ACHN (cell line): ENCODE measurements at regions not wholly inside any gene's neighbourhood (a gene's known extent, or its start where the extent isn't known, plus 50 kb on each side); places are given as distances from the start of the nearest gene placed in this dataset.
A peak's percentile ranks its signal among the peaks of the same experiment; 100 is the strongest.

Experiments
- DNase-seq: peaks from one replicate; pipeline ENCODE4 v3.0.0-alpha.2; 2015
- in situ Hi-C: cut with HindIII; loops from 2 replicates; pipeline ENCODE4 v1.10.0; 2017; ENCODE audit warnings: low sequenced_read_pairs, low pct_ligation_motif_present, low pct_unique_long_range_greater_than_20kb

DNA sequence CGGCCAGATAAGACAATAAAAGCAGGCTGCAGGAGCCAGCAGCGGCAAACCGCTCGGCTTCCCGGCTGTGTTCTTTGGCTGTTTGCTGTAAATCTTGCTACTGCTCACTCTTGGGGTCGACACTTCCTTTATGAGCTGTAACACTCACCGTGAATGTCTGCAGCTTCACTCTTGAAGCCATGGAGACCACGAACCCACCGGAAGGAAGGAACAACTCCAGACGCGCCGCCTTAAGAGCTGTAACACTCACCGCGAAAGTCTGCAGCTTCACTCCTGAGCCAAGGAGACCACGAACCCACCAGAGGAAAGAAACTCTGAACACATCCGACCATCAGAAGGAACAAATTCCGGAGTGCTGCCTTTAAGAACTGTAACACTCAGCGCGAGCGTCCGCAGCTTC lies 451.7 kb downstream of the AGTPBP1 start:
- in situ Hi-C loops, result no loop called here
- DNase-seq, result no peak

DNA sequence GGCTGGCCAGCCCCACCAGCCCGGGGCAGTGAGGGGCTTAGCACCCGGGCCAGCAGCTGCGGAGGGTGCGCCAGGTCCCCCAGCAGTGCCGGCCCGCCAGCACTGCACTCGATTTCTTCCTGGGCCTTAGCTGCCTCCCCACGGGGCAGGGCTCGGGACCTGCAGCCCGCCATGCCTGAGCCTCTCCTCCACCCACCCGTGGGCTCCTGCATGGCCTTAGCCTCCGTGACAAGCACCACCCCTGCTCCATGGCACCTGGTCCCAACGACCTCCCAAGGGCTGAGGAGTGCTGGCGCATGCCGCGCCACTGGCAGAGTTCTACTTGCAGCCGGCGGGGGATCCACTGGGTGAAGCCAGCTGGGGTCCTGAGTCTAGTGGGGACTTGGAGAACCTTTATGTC lies 452.6 kb downstream of the AGTPBP1 start:
- DNase-seq, result no peak
- in situ Hi-C loops, result no loop called here

DNA sequence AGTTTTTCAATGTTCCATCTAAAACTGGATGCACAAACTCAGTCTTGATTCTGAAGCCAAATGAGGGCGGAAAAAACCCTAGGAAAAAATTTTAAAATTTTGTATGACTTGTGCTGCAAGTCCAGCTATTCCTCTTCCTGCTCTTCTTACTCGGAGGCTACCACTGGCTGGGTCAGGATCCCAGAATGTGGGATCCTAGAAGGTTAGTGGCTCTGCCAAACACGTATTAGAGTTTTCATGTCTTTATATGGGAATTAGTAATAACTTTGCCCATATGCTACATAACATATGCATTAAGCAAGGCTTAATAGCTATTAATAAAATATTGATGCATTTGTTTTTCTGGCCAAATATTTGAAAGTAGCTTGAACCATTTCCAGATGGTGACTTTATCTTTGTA lies 458.3 kb downstream of the AGTPBP1 start:
- in situ Hi-C loops, result no loop called here
- no peak for DNase-seq

DNA sequence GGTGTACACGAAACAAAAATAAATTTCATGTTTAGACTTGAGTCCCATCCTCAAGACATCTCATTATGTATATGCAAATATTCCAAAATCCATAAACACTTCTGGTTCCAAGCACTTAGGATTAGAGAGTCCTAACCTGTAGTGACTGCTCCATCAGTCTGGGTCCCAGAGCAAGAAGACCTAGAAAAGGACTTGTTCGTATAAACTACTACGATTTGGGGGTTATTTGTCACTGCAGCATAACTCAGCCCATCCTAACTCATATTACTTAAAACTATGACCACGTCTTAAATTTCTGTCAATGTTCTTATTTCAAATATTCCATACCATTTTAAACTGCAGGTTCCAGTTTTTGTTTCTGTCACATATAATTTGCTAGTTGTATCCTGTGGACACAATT lies 463.0 kb downstream of the AGTPBP1 start:
- in situ Hi-C loops, result no loop called here
- DNase-seq, result no peak

DNA sequence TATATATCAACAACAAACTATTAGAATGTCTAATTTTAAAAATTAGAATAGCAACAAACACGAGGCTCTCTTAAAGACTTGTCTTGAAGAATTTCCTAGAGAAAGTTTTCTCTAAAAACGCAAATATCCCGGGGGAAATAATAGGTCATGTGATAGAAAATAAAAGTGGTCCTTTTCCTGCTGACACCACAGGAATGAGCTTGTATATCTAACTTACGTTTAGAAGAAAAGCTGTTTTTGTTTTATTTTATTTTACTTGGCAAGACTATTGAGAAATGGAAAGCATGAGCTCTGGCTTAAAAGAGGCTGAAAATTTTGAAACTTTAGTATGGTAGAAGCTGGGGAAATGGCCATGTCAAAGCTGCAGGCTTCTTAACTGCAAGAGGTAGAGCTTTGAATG lies 465.0 kb downstream of the AGTPBP1 start:
- in situ Hi-C loops, result no loop called here

DNA sequence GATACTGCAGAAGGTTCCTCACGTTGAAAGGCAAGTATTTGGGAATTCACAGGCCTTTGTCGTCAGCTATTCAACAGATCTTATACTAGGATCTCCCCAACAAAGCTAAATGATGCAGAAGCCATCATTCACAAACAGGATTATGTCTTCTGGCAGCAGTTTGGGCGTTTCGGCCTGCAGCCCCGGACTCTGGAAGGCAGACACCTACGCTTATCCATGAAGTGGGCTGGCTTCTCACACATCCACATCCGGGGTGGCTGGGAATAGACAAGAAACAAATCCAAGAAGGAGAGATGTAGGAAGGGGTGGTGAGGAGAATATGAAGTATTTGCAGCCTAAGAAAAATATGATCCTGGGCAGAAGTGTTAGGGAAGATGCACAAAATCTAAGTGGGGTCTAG lies 471.9 kb downstream of the AGTPBP1 start:
- no peak for DNase-seq
- in situ Hi-C loops, result no loop called here

More for the DNA sequence above, 465.0 kb downstream of the AGTPBP1 start:
- DNase-seq, result no peak

DNA sequence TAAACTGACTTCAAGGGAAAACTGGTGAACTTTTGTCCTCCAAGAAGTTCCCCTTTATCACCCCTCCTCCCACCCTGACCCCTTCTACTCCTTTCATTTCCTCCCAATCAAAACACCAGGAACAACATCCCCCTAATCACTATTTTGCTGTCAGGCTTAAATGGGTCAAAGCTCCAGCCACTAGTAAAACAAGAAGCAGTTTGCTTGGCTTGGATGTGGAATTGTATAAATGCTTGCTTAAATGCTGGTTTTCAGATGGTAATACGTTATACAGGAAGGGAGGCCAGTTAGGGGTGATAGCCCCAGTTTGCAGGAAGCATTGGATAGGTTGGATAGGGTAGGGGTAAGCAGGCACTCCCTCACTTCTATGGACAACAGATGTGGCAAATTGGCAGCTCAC lies 473.6 kb downstream of the AGTPBP1 start:
- DNase-seq, result no peak
- in situ Hi-C loops, result no loop called here

DNA sequence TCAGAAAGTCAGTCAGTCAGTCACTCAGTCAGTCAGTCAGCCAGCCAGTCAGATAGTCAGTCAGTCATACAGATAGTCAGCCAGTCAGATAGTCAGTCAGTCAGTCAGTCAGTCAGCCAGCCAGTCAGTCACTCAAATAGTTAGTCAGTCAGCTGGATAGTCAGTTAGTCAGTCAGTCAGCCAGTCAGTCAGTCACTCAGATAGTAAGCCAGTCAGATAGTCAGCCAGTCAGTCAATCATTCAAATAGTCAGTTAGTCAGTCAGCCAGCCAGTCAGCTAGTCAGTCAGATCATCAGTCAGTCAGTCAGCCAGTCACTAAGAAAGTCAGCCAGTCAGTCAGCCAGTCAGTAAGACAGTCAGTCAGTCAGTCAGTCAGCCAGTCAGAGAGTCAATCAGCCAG lies 477.1 kb downstream of the AGTPBP1 start:
- in situ Hi-C loops, result no loop called here
- DNase-seq, result no peak

DNA sequence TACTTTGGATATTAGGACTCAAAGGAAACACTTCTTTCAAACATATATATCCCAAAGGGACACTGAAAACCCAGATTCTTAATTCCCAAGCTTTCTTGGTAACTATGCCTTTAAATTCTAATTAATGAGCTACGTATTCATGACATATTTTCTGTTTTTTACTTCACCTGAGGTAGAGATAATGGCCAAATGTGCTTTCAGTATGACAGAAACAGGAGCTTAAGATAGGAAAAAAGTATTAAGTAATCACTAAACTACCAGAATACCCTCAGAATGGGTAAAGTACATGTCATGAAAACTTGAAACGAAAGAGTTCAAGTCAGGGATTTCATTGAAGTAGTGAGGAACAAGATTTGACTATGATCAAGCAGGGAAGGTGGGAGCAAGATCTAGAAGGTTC lies 478.5 kb downstream of the AGTPBP1 start:
- in situ Hi-C loops, result no loop called here
- no peak for DNase-seq

DNA sequence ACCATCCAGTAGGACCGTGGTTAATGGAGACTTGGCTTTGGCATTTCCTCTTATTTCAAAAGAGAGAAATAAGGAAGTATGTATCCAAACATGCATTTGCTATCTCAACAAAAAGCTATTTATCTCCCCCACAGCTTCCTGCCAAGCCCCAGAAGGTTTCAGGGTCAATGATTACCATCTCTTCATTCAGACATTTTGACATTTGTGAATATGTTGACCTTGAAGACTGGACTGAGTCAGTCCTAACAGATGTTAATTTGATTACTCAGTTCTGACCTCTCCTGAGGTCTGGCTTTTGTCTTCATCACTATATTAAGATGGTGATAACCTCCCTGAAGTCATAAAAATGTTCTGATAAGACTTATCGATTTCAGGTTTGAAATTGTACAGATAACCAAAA lies 479.4 kb downstream of the AGTPBP1 start:
- in situ Hi-C loops, result no loop called here

DNA sequence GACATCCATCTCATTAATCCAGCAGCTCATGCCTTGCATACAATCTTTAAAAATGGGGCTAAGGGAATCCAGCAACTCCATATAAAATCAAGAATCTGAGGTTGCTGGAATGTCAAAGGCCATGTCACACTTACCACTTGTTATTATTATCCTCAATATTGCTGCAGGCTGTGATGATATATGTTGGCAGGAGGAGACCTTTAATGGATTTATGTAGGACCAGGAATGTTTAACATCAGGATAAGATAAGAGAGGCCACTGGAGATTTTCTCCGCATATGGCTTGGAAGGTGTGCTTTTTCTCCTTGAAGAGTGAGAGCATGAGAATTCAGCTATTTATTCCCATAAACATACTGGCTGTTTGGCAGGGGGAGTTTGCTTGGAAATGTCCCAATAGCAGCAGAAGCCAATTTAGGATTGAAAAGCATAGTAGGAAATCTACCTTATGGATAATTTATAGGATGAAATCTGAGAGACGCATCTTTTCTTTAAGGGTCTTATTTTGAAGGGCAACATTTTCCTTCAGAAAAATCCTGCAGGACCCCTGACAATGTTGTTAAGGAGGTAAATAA lies 481.4 kb downstream of the AGTPBP1 start:
- no peak for DNase-seq
- in situ Hi-C loops, result no loop called here

More for the DNA sequence above, 479.4 kb downstream of the AGTPBP1 start:
- no peak for DNase-seq

DNA sequence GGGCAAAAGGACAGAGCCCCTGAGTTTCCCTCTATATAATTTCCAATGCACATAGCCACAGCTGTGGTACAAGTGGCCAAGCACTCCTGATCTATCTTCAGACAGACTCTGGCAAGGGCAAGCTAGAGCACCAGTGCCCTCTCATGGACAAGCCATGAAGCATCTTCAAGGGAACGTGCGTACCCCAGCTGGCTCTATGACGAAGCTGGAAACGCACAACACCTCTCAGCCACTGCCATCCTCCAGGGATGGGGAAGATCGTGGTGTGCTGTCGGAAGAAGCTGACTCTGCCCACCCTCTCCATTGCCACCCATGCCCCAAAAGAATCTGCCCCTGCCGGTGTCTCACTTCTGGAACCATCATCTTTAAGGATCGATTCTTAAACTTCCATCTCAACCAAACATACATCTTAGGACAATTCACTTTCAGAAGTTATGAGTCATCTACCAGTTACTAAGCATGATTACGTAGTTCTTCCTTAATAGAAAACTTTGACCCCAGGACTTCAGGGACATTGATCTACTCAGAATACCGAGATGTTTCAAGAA lies 482.9 kb downstream of the AGTPBP1 start:
- in situ Hi-C loops, result no loop called here
- DNase-seq, result peak; percentile 56

DNA sequence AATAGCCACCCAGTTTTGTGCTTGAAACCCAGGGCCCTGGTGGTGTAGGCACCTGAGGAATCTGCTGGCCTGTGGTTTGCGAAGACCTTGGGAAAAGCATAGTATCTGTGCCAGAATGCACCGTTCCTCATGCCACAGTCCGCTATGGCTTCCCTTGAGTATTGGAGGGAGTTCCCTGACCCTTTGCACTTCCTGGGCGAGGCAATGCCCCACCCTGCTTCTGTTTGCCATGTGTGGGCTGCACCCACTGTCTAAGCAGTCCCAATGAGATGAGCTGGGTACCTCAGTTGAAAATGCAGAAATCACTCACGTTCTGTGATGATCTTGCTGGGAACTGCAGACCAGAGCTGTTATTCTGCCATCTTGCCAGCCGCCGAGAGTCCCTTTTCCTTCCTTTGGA lies 483.5 kb downstream of the AGTPBP1 start:
- DNase-seq, result no peak
- in situ Hi-C loops, result no loop called here

DNA sequence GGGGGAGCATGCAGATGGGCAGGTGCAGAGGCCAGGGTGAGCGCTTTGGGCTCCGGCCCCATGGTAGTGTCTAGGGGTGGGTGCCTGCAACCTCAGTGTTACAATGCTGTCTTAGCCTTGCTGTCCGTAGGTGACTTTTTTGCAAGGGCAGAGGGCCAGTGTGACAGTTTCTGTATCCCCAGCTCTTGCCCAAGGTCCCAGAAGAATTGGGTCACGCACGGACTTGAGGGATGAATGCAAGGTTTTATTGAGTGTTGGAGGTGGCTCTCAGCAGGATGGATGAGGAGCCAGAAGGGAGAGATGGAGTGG lies 492.5 kb downstream of the AGTPBP1 start:
- in situ Hi-C loops, result no loop called here

DNA sequence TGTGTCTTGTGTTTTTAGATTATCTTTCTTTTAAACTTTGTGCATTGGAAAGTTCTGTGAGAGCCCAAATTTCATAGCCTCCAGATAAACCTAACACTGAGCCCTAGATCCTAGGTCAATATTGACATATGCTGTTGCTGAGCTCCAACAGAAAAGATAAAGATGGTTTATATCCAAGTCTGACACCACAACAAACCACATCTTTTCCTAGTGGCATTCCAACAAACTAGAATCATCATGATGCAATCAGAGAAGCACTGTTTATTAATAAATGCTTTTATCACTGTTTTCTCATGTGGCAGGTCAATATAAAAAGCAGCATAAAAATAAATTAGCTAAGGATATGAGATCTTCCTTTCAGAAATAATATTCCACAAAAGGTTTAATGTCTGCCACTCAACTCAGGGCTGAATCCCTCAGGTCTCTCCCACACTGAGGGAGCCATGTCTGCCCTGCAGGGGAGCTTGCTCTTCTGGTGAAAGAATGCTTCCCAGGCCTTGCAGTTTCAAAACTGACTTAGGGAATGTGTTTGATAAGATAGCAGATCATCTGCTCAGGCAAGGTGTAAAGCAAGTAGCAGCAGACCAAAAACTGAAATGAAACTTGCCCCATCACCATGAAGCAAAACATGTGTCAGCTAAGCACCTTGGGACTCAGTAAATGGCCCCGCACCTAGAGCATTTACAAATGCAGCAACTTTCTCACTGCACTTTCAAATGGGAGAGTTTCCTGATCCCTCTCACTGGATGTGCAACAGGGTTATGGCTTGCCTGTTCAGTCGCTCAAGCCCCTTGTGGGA lies 493.0 kb downstream of the AGTPBP1 start:
- in situ Hi-C loops, result no loop called here
- DNase-seq, result no peak

More for the DNA sequence above, 492.5 kb downstream of the AGTPBP1 start:
- DNase-seq, result no peak

DNA sequence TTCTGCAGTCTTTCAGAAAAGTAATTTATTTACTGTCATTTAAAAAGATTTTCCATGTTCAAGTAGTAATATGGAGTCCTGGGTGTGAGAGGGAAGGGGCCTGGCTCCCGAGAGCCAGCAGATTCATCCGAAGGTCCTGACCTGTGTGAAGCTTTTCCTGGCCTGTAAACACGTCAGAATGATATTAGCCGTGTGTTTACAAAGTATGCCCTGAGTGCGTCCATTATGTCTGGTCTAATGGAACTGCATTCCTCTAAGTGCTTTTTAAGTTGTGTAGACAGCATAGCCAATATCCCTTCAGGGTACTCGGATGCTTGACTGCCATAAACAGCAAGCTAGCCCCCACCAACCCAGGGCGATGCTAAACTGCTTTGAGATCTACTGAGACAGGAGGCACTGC lies 495.2 kb downstream of the AGTPBP1 start:
- no peak for DNase-seq
- in situ Hi-C loops, result no loop called here

DNA sequence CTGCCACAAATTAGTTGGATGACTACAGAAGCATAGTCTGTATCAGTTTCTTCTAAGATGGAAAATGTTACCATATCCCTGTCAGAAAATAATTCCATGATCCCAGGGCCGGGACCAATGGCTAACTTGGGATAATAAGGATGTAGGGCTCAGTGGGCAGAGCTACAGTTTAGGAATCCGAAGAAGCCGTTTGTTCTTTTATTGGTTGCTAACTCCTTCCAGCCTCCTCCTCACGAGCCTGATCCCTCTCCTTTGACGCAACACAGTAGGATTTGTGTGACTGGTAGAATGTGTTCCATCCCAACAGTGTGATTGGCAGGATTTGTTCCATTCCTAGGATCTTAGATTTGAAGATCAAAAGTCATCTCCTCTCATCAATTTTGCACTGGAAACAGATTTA lies 496.9 kb downstream of the AGTPBP1 start:
- no peak for DNase-seq
- in situ Hi-C loops, result no loop called here

DNA sequence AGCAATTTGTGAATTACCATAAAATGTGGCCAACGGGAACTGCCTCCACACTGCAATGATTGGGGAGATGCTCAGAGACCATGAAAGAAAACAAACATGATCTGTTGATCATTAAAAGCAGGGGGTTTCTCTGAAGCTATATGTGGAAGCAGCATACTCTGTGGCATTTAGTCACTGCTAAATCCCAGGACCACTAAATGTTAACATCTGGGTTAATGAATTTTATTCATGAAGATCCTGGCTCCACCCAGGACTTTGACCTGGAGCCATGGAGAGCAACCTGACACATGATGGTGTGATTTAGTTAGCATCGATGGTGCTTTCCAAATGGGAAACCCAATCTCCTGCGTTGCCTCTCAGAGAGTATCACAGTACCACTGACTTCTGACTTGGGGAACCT lies 497.8 kb downstream of the AGTPBP1 start:
- in situ Hi-C loops, result no loop called here
- DNase-seq, result no peak

DNA sequence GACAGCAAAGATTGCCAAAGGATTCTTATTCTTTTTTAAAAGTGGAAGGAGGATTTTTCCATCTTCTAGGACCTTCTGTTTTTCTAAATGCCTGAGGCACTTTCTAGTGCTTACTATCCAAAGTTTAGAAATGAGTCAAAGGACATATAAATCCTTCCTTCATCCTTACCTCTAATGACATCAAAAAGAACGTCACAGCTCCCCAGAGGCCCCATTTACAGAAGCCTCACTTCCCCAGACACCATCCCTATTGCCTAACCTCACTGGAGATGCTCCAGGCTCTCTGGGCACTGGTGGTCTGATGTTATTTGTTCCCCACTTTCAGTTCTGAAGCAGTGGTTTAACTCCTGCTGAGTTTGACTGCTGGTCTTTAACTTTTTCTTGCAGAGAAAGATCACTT lies 504.3 kb downstream of the AGTPBP1 start:
- no peak for DNase-seq
- in situ Hi-C loops, result no loop called here

DNA sequence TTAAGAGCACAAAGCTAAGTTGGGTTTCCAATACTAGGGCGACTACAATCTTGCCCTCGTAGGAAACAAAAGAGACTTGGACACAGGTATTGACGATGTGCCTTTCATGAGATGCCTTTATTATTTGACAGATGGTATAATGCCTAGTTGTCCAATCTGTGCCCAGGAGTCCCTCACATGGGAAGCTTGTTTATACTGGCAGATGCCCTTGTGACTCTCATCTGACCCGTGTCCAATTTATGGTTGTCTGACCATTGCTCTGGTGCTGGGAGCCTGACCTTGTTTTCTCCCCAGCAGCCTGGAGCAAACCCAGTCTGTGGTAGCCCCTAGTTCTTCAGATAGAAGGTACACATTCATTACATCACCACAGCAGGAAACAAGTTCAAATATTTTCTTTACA lies 511.7 kb downstream of the AGTPBP1 start:
- in situ Hi-C loops, result no loop called here
- DNase-seq, result no peak
